ENCODE measurements at regions not wholly inside any gene's neighbourhood (a gene's known extent, or its start where the extent isn't known, plus 50 kb on each side); places are given as distances from the start of the nearest gene placed in this dataset.
"Not testable (repeated sequence)": the region's sequence is repeated elsewhere in the genome, so short reads cannot be mapped to it uniquely, and the experiment has no call there.

DNA sequence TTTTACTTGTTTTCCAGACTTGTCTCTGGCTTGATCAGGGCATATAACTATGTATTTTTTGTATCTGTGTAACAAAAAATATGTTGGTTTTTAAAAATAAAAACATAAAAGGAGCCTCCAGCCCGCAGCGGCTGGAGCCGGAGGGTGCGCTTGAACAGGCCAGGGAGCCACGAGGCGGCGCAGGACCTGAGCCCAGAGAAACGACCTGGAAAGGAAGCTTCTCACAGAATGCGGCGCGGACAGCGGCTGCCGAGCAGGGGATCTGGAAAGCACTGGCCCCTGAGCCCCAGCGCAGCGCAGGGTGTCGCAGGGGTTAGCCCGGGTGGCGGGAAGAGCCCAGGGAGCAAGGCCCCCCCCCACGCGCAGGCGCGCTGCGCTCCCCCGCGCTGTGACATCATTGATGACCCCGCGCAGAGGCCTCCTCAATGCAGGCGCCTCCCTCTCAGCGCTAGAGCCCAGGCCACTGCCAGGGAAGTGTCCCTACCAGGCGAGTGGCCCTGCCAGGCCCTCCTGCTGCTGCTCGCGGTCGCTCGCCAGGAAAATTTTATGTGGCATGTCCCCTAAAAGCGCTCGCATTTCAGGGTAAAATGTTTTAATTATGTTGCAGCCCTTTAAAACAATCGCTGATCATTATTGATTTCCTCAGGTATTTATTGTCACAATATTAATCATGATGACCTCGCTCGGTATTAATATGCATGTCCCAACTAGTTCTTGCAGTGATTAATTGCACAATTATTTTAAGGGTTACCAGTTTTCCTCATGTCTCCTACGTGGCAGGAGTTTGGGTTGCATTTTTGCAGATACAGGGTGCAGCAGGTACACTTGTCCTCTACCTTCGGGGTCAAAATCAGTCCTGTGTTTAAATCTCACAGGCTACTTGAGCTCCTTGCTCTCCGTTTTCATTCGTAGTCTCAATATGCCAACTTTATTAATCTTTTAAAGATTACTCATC lies 134.2 kb downstream of the USP22 start:
- peak; percentile 90 for DNase-seq (ENCODE audit: low spot score)

DNA sequence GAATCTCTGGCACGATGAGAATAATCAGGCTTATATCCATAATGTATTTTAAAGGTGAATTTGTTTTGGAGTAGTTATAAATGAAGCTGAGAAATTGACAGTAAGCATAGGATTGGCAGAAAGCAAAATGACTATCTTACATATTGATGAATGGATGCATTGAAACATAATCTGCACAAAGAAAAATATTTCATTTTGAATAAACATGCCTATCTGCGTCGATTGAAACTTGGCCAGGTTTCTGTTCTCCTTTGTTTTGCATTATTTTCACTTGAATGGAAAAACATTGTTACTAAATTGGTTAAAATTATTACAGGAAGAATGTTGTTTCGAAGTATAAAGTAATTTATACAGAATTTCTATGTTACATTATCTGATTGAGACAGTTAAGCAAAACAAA lies 128.2 kb downstream of the USP22 start:
- DNase-seq (ENCODE audit: low spot score): no peak

DNA sequence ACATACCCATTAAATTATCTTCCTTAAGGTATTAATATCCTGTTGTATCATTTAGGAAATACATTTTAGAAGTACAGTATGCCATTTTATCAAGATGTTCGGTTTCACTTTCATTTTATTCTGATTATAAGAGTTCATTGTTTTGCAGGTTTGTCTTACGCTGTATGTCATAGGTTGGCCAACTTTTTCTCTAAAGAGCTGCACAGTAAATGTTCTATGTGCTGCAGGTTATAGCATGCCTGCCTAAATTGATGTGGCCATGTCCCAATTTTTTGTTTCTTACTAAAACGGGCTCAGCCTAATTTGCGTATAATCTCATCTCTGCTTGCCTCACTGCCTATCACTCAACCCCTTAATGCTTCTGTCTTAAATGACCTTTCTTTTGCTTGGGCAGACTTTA lies 126.4 kb downstream of the USP22 start:
- no peak for DNase-seq (ENCODE audit: low spot score)

DNA sequence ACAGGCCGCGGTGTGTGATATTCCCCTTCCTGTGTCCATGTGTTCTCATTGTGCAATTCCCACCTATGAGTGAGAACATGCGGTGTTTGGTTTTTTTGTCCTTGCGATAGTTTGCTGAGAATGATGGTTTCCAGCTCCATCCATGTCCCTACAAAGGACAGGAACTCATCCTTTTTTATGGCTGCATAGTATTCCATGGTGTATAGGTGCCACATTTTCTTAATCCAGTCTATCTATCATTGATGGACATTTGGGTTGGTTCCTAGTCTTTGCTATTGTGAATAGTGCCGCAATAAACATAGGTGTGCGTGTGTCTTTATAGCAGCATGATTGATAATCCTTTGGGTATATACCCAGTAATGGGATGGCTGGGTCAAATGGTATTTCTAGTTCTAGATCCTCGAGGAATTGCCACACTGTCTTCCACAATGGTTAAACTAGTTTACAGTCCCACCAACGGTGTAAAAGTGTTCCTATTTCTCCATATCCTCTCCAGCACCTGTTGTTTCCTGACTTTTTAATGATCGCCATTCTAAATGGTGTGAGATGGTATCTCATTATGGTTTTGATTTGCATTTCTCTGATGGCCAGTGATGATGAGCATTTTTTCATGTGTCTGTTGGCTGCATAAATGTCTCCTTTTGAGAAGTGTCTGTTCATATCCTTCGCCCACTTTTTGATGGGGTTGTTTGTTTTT lies 125.1 kb downstream of the USP22 start:
- DNase-seq (ENCODE audit: low spot score): not testable (repeated sequence)

DNA sequence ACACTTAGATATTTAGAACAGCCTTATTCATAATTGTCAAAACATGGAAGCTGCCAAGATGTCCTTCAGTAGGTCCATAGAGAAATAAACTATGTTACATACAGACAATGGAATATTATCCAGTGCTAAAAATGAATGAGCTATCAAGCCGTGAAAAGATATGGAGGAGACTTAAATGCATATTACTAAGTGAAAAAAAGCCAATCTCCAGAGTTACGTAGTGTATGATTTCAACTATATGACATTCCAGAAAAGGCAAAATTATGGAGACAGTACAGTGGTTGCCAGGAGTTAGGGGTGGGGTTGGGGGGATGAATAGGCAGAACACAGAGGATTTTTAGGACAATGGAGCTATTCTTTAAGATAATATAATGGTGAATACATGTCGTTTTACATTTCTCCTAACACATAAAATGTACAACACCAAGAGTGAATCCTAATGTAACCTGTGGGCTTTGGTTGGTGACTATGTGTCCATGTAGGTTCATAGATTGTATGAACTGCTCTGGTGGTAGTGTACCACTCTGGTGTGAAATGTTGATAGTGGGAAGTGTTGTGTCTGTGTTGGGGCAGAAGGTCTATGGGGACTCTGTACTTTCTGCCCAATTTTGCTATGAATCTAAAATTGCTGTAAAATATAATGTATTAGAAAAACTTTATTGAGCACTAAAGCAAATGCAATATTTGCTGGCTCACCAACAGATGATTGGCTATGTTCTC lies 122.6 kb downstream of the USP22 start:
- DNase-seq (ENCODE audit: low spot score): no peak

DNA sequence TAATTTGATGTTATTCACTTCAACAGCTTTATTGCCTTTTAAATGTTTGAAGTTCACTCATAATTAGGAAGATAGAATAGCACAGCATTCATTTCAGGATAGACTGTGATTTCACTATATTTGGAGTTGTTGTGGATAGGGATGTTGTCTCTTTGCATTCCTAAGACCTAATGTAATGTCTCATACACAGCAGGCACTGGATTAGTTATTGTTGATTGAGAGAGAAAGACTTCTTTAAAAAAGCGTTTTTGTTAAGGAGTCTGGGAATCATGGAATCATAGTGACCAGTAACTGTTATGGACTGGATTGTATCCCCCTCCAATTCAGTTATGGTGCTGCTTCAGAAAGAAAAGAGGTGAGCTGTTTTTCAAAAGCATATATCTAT lies 122.0 kb downstream of the USP22 start:
- DNase-seq (ENCODE audit: low spot score): no peak

DNA sequence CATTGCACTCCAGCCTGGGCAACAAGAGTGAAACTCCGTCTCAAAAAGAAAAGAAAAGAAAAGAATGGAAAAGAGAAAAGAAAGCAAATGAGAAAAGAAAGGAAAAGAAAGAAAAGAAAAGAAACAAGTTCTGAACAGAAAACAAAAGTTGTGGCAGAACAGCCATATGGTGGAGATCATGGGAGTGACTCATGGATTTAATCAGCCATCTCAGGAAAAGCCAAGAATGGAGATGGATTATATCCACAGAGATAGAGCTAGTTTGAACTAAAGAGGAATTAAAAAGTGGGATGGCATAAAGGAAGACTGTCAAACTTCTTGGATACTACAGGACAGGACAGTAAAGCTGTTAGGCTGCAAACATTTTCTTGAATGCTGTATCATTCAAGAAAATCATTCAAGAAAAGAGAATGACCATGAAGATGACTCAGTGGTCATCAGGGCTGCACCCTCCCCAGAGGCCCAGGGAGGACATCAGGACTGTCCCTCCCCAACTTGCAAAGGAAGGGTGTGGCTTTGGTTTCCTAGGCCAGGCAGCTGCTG lies 120.6 kb downstream of the USP22 start:
- no peak for DNase-seq (ENCODE audit: low spot score)

DNA sequence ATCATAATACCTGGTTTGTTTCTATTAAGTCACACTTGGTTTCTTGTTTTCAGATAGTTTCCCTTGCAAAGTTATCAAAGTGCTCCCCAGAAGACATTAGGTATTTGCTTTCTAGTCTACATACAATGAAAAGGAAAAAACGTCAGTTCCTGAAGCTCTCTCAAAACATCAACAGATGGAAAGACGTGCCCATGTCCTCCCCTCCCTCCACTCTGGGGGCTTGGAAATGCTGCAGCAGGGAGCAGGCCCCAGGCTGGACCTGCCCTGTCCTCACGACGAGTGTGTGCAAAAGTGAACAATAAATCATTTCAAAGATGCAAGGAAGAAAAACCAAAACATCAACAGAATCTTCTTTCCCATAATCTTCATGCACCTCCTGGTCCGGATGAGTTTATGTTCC lies 118.5 kb downstream of the USP22 start:
- no peak for DNase-seq (ENCODE audit: low spot score)

DNA sequence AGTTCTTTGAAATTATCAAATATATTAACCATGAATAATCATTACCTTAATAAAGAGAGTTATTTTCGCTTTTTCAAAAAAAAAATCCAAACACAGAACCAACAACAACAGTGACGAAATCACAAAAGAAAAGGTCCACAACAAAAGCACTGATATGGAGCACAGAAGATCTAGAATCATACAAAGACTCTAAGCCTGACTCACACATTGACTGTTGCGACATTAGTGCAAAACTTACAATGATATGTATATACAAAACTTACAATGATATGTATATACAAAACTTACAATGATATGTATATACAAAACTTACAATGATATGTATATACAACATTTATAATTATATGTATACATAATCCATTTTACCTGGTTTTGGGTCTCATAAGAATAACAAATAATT lies 117.7 kb downstream of the USP22 start:
- DNase-seq (ENCODE audit: low spot score): no peak

DNA sequence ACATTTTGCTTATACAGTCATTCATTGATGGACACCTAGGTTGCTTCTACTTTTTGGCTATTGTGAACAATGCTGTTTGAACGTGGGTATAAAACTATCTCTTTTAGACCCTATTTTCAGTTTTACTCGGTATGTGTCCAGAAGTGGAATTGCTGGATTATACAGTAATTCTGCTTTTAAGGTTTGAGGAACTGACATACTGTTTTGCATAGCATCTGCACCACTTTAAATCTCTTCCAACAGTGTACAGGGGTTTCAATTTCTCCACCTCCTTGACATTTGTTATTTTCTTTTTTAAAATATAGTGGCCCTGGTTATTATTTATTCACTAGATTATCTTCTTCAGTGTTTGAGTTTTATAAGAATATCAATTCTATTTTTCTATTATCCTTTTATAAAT lies 116.9 kb downstream of the USP22 start:
- no peak for DNase-seq (ENCODE audit: low spot score)

DNA sequence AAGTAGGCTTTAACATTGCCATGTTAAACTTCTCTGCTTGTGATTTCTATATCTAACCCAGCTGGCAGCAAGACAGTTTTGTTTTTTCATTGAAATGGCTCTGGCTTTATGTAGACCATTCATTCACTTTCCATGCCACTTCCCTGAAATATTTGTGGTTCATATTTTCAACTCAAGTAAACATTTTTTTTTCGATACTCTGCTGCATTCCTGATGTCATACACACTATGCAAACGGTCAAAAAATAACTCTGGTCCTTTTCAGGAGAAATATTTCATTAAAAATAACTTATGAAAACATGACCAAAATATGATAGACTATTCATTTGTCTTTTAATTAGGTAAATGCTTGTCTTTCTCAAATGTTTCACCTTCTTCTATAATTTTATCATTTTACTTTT lies 116.3 kb downstream of the USP22 start:
- no peak for DNase-seq (ENCODE audit: low spot score)

DNA sequence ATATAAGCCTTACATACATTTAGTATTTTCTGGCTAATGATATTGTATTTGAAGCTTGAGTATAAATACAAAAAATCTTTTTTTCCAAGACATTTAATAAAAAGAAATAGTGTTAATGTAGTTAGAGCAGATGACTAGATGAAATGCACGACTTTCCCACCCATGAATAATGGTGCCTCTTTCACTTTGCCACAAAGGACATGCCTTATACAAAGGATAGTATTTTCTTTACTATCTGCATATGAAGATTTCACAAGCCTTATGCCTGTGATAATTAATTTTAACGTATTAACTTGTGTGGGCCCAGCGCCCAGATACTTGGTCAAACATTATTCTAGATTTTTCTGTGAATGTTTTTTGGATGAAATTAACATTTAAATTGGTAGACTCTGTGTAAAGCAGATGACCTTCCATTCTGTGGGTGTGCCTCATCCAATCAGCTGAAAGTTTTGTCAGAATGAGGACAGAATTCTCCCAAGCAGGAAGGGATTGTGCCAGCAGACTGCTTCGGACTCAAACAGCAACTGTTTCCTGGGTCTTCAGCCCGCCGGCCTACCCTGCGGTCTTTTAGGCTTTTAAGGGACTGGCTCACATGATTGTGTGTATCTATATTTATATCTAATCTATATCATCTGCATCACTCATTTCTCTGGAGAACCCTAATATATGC lies 115.4 kb downstream of the USP22 start:
- no peak for DNase-seq (ENCODE audit: low spot score)

DNA sequence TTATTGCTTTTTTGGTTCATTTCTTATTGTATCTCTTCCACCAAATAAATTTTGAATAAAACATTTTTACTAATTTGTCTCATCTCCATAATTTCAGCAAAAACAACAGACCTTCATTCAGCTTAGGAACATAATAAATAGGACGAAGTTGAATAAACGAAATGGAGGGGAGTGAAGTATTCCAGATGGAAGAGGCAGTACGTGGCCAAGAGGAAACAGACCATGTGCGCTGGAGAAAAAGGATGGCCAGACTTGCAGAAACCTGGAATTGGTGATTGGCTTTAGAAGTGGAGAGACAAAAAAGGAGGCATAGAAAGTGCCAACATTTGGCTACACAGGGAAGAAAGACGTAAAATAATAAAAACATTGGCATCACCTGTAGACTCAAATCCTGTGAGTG lies 113.5 kb downstream of the USP22 start:
- DNase-seq (ENCODE audit: low spot score): no peak

DNA sequence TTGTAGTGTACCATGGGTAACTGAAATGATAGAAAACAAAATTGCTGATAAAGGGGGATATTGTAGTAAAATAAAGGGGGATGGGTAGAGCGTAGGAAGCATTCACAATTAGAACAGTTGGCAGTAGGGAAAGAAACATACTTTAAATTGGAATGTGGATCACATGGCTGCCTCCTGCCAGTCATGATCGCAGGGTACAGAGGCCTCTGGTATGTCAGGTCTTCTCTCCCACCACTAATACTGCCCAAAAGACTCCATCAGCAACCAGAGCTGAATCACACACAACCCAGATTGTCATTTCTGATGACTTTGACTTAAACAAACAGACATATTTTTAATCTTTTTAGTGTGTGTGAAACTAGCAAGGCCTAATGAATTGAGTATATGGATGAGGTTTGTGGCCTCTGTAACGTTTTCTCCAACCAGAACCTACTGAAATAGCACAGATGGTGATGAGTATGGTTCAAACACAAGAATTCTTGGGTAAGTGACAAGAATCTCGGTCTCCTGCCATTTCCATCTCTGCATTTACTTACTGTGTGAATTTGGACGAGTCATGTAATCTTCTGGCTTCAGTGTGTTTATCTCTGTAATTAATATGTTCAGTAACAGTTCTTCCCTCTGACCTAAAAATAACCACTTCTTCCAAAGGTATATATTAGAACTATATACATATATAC lies 112.6 kb downstream of the USP22 start:
- no peak for DNase-seq (ENCODE audit: low spot score)

DNA sequence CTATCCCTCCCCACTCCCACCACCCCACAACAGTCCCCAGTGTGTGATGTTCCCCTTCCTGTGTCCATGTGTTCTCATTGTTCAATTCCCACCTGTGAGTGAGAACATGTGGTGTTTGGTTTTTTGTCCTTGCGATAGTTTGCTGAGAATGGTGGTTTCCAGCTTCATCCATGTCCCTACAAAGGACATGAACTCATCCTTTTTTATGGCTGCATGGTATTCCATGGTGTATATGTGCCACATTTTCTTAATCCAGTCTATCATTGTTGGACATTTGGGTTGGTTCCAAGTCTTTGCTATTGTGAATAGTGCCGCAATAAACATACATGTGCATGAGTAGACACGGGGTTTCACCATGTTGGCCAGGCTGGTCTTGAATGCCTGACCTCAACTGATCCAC lies 109.8 kb downstream of the USP22 start:
- DNase-seq (ENCODE audit: low spot score): not testable (repeated sequence)

DNA sequence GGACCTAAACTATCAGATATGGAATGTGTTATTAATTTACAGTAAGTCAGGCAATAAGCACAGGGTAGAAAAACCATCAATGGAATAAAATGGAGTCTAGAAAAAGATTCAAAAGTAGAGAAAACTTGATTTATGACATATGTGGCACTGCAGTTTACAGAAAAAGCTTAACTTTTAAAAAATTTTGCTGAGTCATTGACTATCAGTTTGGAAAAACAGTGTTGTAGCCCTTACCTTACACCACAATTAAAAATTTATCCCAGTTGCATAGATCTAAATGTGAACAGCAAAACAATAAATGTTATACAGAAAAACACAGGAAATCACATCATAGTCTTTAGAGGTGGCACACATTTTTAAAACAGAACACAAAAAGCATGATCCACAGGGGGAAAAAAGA lies 108.5 kb downstream of the USP22 start:
- DNase-seq (ENCODE audit: low spot score): no peak

DNA sequence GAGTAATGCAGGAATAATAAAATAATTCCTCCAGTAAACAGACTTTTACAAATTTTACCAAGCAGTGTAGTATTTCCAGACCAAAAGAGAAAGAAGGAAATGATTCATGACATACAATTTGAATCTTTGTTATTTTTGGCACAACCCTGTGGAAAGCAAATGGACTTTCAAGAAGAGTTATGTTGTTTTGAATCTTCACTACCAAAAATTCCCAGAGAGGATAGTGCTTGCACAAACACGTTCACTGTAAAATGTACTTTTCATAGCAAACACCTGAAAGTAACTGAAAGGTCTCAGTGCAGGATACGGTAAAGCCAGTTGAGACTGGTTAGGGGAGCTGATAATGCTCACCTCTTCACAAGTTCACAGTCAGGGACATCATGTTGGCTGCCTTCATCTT lies 107.1 kb downstream of the USP22 start:
- DNase-seq (ENCODE audit: low spot score): no peak

DNA sequence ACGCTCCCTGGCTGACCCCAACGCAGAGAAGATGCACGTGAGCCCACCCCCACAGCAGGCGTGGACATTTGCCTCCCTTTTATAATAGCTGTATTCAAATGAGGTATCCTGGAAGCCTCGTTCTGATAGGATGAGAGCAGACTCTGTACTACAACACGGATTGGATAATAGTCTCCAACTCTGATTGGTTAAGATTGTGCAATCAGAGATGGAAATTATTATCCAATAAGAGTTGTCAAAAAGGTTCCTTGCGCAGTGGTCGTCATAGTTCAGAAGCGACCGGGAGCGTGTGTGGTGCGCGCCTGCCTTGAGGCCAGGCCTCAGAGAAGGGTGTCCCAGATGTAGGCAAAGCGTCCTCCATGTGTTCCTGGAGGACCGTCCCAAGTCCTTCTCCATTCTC lies 104.6 kb downstream of the USP22 start:
- no peak for DNase-seq (ENCODE audit: low spot score)

DNA sequence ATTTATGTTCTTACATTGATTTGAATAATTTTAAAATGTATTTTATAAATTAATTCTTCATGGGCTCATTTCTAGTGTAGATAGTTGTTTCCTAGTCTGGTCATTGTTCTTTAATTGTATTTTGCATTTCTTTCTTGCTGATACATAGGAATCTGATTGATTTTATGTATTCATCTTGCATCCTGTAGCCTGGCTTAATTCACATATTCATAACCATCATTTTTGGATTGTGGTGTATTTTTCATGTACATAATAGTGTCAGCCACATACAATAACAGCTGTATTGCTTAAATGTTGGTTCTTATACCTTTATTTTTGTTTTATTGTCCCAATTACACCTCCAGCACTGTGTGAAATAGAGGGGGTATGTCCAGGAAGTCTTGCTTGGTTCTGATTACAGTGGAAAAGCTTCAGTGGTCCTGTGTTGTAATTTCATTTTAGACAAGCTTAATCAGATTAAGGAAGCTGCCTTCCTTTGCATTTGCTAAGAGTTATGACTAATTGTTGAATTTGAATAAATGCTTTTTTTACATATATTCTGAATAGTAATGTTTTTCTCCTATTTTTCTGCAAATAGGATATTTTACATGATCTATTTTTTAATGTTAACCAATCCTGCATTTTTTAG lies 103.7 kb downstream of the USP22 start:
- DNase-seq (ENCODE audit: low spot score): no peak

DNA sequence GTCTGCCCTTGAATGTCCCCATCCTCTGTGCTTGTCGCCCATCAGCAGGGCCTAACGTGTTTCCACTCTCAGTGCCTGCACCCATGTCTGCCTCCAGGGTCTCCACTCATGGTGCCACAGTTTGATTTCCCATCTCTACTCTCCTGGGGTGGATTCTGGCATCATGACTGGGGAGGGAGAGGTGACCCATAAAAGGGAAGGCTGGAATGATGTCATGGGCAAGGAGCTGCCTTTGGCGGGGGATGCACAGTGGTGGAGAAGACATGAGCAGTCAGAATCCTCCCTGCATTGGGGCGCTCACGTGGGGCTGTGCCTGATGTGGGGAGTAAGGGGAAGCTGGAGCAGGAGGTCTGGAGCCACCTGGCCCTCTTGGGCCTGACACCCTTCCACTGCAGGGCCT lies 100.9 kb downstream of the USP22 start:
- DNase-seq (ENCODE audit: low spot score): no peak
